ENCODE measurements at regions not wholly inside any gene's neighbourhood (a gene's known extent, or its start where the extent isn't known, plus 50 kb on each side); places are given as distances from the start of the nearest gene placed in this dataset.

DNA sequence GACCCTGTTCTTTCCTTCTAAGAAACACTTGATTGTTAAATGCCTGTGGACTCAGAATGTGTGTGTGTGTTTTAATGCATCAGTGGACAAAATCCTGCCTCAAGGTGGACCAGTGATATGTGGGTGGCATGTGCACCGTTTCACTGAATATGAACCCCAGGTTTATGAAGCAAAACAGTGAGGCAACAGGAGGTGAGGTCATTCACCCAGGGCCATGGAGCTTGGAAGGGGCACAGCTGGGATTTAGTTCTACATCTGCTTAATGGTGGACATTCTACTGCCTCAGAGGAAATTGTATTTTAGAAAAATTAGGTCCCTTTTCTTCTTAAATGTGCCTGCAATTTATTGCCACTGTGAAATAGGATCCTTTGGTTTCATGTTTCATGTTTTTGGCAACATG is 549.5 kb upstream of the EEF2KMT start:
- no peaks in the 10 kb centered on the region for H3F3A ChIP-seq (ENCODE audit: insufficient read depth)

DNA sequence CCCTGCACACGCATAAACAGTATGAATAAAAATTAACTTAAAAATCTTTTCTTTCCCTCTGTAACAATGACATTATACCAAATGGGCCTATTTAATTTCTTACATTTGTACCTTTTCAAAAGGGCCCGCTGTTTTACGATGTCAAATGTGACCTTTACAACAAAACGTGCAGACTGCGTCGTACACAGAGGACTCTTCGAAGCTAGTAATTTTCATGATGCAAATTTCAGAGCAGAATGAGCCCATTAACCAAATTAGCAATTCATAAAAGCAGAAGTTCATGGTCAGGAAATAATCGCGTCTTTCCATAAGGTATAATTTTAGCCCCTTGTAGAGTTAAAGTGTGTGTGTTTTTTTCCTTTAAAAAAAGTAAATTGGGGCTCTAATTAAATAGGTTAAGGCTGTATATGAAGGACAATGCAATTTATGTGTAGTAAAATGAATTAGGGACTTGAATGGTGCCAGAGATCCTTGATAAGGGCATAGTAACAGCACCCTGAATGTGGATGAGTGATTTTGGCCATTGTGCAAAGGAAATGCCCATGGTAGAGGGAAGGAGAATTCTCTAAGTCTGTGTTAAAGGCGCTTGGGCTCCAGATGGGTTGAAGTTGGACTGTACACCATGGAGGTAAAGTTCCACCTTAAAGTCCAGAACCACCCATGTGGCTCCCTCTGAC is 546.4 kb upstream of the EEF2KMT start:
- H3K9me2 ChIP-seq (replicated peaks; ENCODE audit: insufficient read depth, low read length), result no peaks in the 10 kb centered on the region
- no peaks in the 10 kb centered on the region for H3K9me3 ChIP-seq (ENCODE audit: insufficient read depth, low read length)
- H3K27me3 ChIP-seq (ENCODE audit: low read length), result no peaks in the 10 kb centered on the region
- H3K27ac ChIP-seq (ENCODE audit: low read depth, low read length), result no peak overlapping the region
- no peak overlapping the region for H3K4me3 ChIP-seq (ENCODE audit: insufficient read depth, low read length, poor library complexity, severe bottlenecking)
- TF ChIP-seq CTCF (IDR thresholded peaks at IDR 0.05; ENCODE audit: insufficient read depth, low read length, poor library complexity, severe bottlenecking) (no peak), EZH2phosphoT487 (conservative IDR thresholded peaks at IDR 0.05; ENCODE audit: low read length) (no peak)
- H3K9ac ChIP-seq (ENCODE audit: low read length), result no peak overlapping the region
- H3K79me2 ChIP-seq (ENCODE audit: insufficient read depth, low read length), result no peaks in the 10 kb centered on the region
- H3F3A ChIP-seq (ENCODE audit: insufficient read depth), result no peaks in the 10 kb centered on the region
- H3K4me2 ChIP-seq (ENCODE audit: low read depth, low read length, poor library complexity, severe bottlenecking), result no peak overlapping the region
- no peaks in the 10 kb centered on the region for H3K36me3 ChIP-seq (ENCODE audit: low read length)
- no peak overlapping the region for H2AFZ ChIP-seq (ENCODE audit: low read depth, low read length, severe bottlenecking)
- H4K20me1 ChIP-seq (ENCODE audit: low read depth, low read length), result no peaks in the 10 kb centered on the region

More for the DNA sequence above, 549.5 kb upstream of the EEF2KMT start:
- TF ChIP-seq EZH2phosphoT487 (conservative IDR thresholded peaks at IDR 0.05; ENCODE audit: low read length) (no peak), CTCF (IDR thresholded peaks at IDR 0.05; ENCODE audit: insufficient read depth, low read length, poor library complexity, severe bottlenecking) (no peak)
- H3K4me3 ChIP-seq (ENCODE audit: insufficient read depth, low read length, poor library complexity, severe bottlenecking), result no peak overlapping the region
- no peaks in the 10 kb centered on the region for H3K27me3 ChIP-seq (ENCODE audit: low read length)
- H2AFZ ChIP-seq (ENCODE audit: low read depth, low read length, severe bottlenecking), result no peak overlapping the region
- H3K27ac ChIP-seq (ENCODE audit: low read depth, low read length), result no peak overlapping the region
- H3K9me3 ChIP-seq (ENCODE audit: insufficient read depth, low read length), result no peaks in the 10 kb centered on the region
- no peaks in the 10 kb centered on the region for H3K9me2 ChIP-seq (replicated peaks; ENCODE audit: insufficient read depth, low read length)
- H4K20me1 ChIP-seq (ENCODE audit: low read depth, low read length), result no peaks in the 10 kb centered on the region
- no peaks in the 10 kb centered on the region for H3K79me2 ChIP-seq (ENCODE audit: insufficient read depth, low read length)
- no peaks in the 10 kb centered on the region for H3K36me3 ChIP-seq (ENCODE audit: low read length)
- no peak overlapping the region for H3K9ac ChIP-seq (ENCODE audit: low read length)
- no peak overlapping the region for H3K4me2 ChIP-seq (ENCODE audit: low read depth, low read length, poor library complexity, severe bottlenecking)

GRCh38 chr16:5642436-5642835 is 544.8 kb upstream of the EEF2KMT start:
- H4K20me1 ChIP-seq (ENCODE audit: low read depth, low read length), result no peaks in the 10 kb centered on the region
- no peak overlapping the region for H3K9ac ChIP-seq (ENCODE audit: low read length)
- no peak overlapping the region for H3K27ac ChIP-seq (ENCODE audit: low read depth, low read length)
- no peaks in the 10 kb centered on the region for H3F3A ChIP-seq (ENCODE audit: insufficient read depth)
- no peaks in the 10 kb centered on the region for H3K79me2 ChIP-seq (ENCODE audit: insufficient read depth, low read length)
- H3K4me3 ChIP-seq (ENCODE audit: insufficient read depth, low read length, poor library complexity, severe bottlenecking), result no peak overlapping the region
- H3K9me3 ChIP-seq (ENCODE audit: insufficient read depth, low read length), result no peaks in the 10 kb centered on the region
- H3K36me3 ChIP-seq (ENCODE audit: low read length), result no peaks in the 10 kb centered on the region
- no peak overlapping the region for H3K4me2 ChIP-seq (ENCODE audit: low read depth, low read length, poor library complexity, severe bottlenecking)
- no peak overlapping the region for H2AFZ ChIP-seq (ENCODE audit: low read depth, low read length, severe bottlenecking)
- TF ChIP-seq CTCF (IDR thresholded peaks at IDR 0.05; ENCODE audit: insufficient read depth, low read length, poor library complexity, severe bottlenecking), result no peak
- no peak for TF ChIP-seq EZH2phosphoT487 (conservative IDR thresholded peaks at IDR 0.05; ENCODE audit: low read length)
- H3K9me2 ChIP-seq (replicated peaks; ENCODE audit: insufficient read depth, low read length), result no peaks in the 10 kb centered on the region
- no peaks in the 10 kb centered on the region for H3K27me3 ChIP-seq (ENCODE audit: low read length)

Measured in SU-DHL-6 (cell line).